GM10248 (cell line): ENCODE measurements at regions not wholly inside any gene's neighbourhood (a gene's known extent, or its start where the extent isn't known, plus 50 kb on each side); places are given as distances from the start of the nearest gene placed in this dataset.

ENCODE experiments used
- CTCF ChIA-PET: fragments of 300-600 bp; sonication (Branson Sonifier 250); formaldehyde crosslinking; extraction: SDS; loops from one replicate; lab custom pipeline; 2021; ENCODE audit warnings: antibody characterized with exemption; lab: Yijun Ruan, JAX
- POLR2A ChIA-PET: fragments of 350-650 bp; sonication (Branson Sonifier 250); formaldehyde crosslinking; extraction: SDS; loops from one replicate; lab custom pipeline; 2020; ENCODE audit warnings: antibody characterized with exemption; lab: Yijun Ruan, JAX
- DNase-seq: peaks from one replicate; pipeline ENCODE4 v3.0.0; 2012; ENCODE audit errors: extremely low spot score
- CTCF ChIP-seq: IDR thresholded peaks from 2 replicates; pipeline ENCODE4 v1.5.1; 2012; ENCODE audit warnings: mild to moderate bottlenecking, low read depth; ENCODE audit errors: extremely low read depth, missing control alignments, control extremely low read depth

DNA sequence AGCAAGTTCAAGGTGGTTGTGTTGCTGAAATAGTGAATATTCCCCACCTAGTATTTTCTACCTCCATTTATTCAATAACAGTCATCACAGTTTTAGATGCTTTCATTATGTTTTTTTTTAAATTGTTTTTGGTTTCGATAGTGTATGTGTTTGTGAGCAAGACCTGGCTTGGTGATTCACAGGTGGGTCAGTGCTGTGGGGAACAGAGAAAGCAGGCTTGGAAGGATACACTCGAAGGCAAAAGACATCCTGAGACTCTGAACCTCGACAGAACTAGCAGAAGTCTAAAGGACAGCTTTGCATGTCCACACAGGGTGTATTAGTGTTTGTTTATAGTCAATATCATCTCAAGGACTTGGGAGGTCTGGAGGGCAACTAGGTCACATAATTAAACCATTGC is 551.5 kb downstream of the RIT2 start:
- no peak for TF ChIP-seq CTCF
- CTCF ChIA-PET = no interaction called here
- no peak for DNase-seq

DNA sequence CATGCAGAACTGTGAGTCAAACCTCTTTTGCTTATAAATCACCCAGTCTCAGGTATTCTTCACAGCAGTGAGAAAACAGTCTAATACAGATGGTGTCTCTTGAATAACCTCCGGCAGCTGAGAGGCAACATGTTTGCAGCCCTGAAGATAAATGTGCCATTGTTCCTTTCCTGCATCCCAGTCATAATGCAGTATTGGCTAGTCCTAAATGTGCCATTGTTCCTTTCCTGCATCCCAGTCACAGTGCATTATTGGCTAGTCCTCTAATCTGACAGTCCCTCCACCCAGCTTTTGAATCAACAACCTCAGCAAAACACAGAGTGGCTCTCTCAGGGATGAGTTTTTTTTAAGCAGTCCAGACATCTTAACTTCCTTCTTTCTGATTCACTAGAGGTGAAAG is 550.7 kb downstream of the RIT2 start:
- no peak for DNase-seq
- ChIA-PET POLR2A (no interaction called here), CTCF (interaction anchor here (1.1 kb wide), 1 partner anchor 12 kb away, joined by 4 read pairs; no protein-coding TSS in a partner anchor)
- TF ChIP-seq CTCF = no peak

More for the DNA sequence above, 551.5 kb downstream of the RIT2 start:
- POLR2A ChIA-PET = no interaction called here

DNA sequence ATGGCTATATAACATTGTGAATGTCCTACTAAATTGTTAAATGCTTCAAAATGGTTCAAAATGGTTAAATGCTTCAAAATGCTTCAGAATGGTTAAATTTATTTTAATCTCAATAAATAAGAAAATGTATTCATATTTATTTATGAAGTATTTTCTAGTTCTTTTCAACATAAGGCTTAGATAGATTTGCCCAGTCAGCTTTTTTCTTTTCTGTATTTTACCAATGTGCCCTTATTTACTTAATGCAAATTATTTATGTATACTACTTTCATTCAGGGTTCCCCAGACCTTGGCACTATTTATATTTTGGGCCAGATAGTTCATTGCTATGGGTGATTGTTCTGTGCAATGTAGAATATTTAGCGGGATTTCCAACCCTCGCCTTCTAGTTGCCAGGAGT is 546.7 kb downstream of the RIT2 start:
- ChIA-PET POLR2A (no interaction called here), CTCF (interaction anchor here (2.1 kb wide), 1 partner anchor 10 kb away, joined by 6 read pairs; no protein-coding TSS in a partner anchor)
- DNase-seq = no peak
- no peak for TF ChIP-seq CTCF

GRCh38 chr18:42574871-42575270 is 540.6 kb downstream of the RIT2 start:
- ChIA-PET CTCF (no interaction called here), POLR2A (no interaction called here)
- no peak for DNase-seq

GRCh38 chr18:42576124-42576523 is 539.4 kb downstream of the RIT2 start:
- TF ChIP-seq CTCF = no peak
- DNase-seq = no peak
- ChIA-PET CTCF (interaction anchor here (0.8 to 1.3 kb wide), 2 partner anchors 11 to 20 kb away, joined by 3 to 4 read pairs; no protein-coding TSS in a partner anchor), POLR2A (no interaction called here)

More at GRCh38 chr18:42574871-42575270, 540.6 kb downstream of the RIT2 start:
- no peak for TF ChIP-seq CTCF

DNA sequence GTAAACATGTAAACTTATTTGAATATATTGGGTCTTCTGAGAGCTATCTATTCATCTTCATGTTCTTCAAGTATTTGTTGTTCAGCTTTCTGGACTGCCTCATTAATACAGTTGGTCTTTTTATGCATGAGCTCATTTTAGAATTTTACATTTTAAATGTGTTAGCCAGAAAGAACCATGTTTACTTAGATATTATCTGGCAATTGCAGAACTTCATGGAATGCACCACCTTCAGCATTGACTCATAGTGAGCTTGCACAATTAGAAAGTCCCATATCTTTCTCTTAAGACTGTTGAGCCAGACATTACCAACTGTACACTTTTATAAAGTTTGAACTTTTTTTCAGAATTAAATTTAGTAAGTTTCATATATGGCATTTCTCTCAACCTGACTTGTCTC is 536.7 kb downstream of the RIT2 start:
- DNase-seq = no peak
- POLR2A ChIA-PET = no interaction called here
- CTCF ChIA-PET = interaction anchor here (1.1 to 2.8 kb wide), 4 partner anchors 9 to 693 kb away, joined by 3 to 13 read pairs (median 5); no protein-coding TSS in a partner anchor
- TF ChIP-seq CTCF = no peak
